Neuronal stem cell (in vitro differentiated cells): ENCODE measurements at regions not wholly inside any gene's neighbourhood (a gene's known extent, or its start where the extent isn't known, plus 50 kb on each side); places are given as distances from the start of the nearest gene placed in this dataset.

Experiments
- DNase-seq: peaks from one replicate; pipeline ENCODE4 v3.0.0-alpha.2; 2013; ENCODE audit warnings: low spot score
- H2AFZ ChIP-seq: one replicate; pipeline ENCODE4 v1.6.1; 2013; ENCODE audit warnings: mild to moderate bottlenecking, low read length, inconsistent platforms
- H2AK5ac ChIP-seq: 2 replicates; pipeline ENCODE4 v1.6.1; 2013; ENCODE audit warnings: low read depth, mild to moderate bottlenecking, inconsistent platforms, low read length, moderate library complexity, mixed read lengths
- H2BK120ac ChIP-seq: 2 replicates; pipeline ENCODE4 v1.6.1; 2013; ENCODE audit warnings: low read depth, mild to moderate bottlenecking, inconsistent platforms, low read length, moderate library complexity, mixed read lengths
- H2BK12ac ChIP-seq: one replicate; pipeline ENCODE4 v1.6.1; 2013; ENCODE audit warnings: low read length, inconsistent platforms
- H2BK15ac ChIP-seq: 2 replicates; pipeline ENCODE4 v1.6.1; 2013; ENCODE audit warnings: mild to moderate bottlenecking, low read length, inconsistent platforms, mixed read lengths
- H2BK5ac ChIP-seq: one replicate; pipeline ENCODE4 v1.6.1; 2013; ENCODE audit warnings: inconsistent platforms, mild to moderate bottlenecking, low read length, moderate library complexity
- H3K14ac ChIP-seq: one replicate; pipeline ENCODE4 v1.6.1; 2013; ENCODE audit warnings: low read length, inconsistent platforms
- H3K18ac ChIP-seq: 2 replicates; pipeline ENCODE4 v1.6.1; 2013; ENCODE audit warnings: low read length, inconsistent platforms
- H3K23ac ChIP-seq: 2 replicates; pipeline ENCODE4 v1.6.1; 2013; ENCODE audit warnings: low read depth, mild to moderate bottlenecking, mixed read lengths, low read length, inconsistent platforms; ENCODE audit not compliant: poor library complexity
- H3K27ac ChIP-seq: replicated peaks from 3 replicates; pipeline ENCODE4 v1.5.1; 2013; ENCODE audit warnings: low read length, inconsistent platforms
- H3K27me3 ChIP-seq, 3 experiments: 2 replicates each; pipeline ENCODE4 v1.6.1; 2013; ENCODE audit warnings: low read length in 3 of 3, mild to moderate bottlenecking in 2 of 3, inconsistent platforms in 1 of 3, low read depth in 1 of 3, mixed read lengths in 1 of 3, moderate library complexity in 1 of 3; ENCODE audit not compliant: control insufficient read depth in 3 of 3, insufficient read depth in 3 of 3
- H3K36me3 ChIP-seq, 2 donors: replicated peaks in 1 of 2; 2 replicates each; pipeline ENCODE4 v1.6.1; 2013; ENCODE audit warnings: low read length in 2 of 2; ENCODE audit not compliant: control insufficient read depth in 2 of 2, insufficient read depth in 2 of 2
- H3K4ac ChIP-seq: 2 replicates; pipeline ENCODE4 v1.6.1; 2013; ENCODE audit warnings: inconsistent platforms, mild to moderate bottlenecking, low read length, moderate library complexity
- H3K4me1 ChIP-seq, 2 donors: 1 replicate in 1 of 2; 2 replicates in 1 of 2; pipeline ENCODE4 v1.6.1; 2013; ENCODE audit warnings: low read length in 2 of 2, low read depth in 1 of 2; ENCODE audit not compliant: control insufficient read depth in 2 of 2, insufficient read depth in 1 of 2
- H3K4me2 ChIP-seq: one replicate; pipeline ENCODE4 v1.6.1; 2013; ENCODE audit warnings: mild to moderate bottlenecking, low read length, inconsistent platforms; ENCODE audit not compliant: insufficient read depth, poor library complexity, severe bottlenecking
- H3K4me3 ChIP-seq, 2 donors: 2 replicates each; pipeline ENCODE4 v1.5.1; 2013; ENCODE audit warnings: low read length in 2 of 2, mild to moderate bottlenecking in 2 of 2, inconsistent platforms in 1 of 2, moderate library complexity in 1 of 2
- H3K79me1 ChIP-seq: one replicate; pipeline ENCODE4 v1.6.1; 2013; ENCODE audit warnings: low read depth, mild to moderate bottlenecking, inconsistent platforms, low read length, moderate library complexity
- H3K9ac ChIP-seq: one replicate; pipeline ENCODE4 v1.6.1; 2013; ENCODE audit warnings: mild to moderate bottlenecking, low read depth, low read length, inconsistent platforms; ENCODE audit not compliant: poor library complexity
- H3K9me3 ChIP-seq, 2 donors: replicated peaks in 1 of 2; 2 replicates each; pipeline versions ENCODE3 to v1.6.1; 2013; ENCODE audit warnings: low read length in 2 of 2, mild to moderate bottlenecking in 2 of 2, inconsistent platforms in 1 of 2, low read depth in 1 of 2, mixed read lengths in 1 of 2, moderate library complexity in 1 of 2; ENCODE audit not compliant: control insufficient read depth in 2 of 2, insufficient read depth in 1 of 2
- H4K8ac ChIP-seq: one replicate; pipeline ENCODE4 v1.6.1; 2013; ENCODE audit warnings: low read depth, mild to moderate bottlenecking, inconsistent platforms, low read length, moderate library complexity
- H4K91ac ChIP-seq: one replicate; pipeline ENCODE4 v1.6.1; 2013; ENCODE audit warnings: low read length, low read depth, mild to moderate bottlenecking, inconsistent platforms; ENCODE audit not compliant: poor library complexity
- WGBS, 2 donors: extraction: QIAGEN DNeasy Blood & Tissue Kit; methylation state at CpG; one replicate each; pipeline ENCODE4 v1.1.7; 2013; ENCODE audit warnings: missing lambda C conversion rate in 2 of 2, mixed read lengths in 1 of 2; ENCODE audit not compliant: insufficient read length in 2 of 2, insufficient replicate concordance in 1 of 2; ENCODE audit errors: extremely low coverage in 2 of 2; 5-methylcytosine and 5-hydroxymethylcytosine counted together

GRCh38 chr3:18046131-18046915 lies 303.9 kb upstream of the TBC1D5 start:
- H3K14ac ChIP-seq = no peak overlapping the region
- H3K27me3 ChIP-seq = no peaks in the 10 kb centered on the region
- no peak overlapping the region for H4K91ac ChIP-seq
- H3K4me1 ChIP-seq = no peaks in the 10 kb centered on the region
- H3K79me1 ChIP-seq = no peaks in the 10 kb centered on the region
- H3K27ac ChIP-seq = no peak overlapping the region
- no peak overlapping the region for H3K4ac ChIP-seq
- no peak overlapping the region for H3K23ac ChIP-seq
- no peak overlapping the region for H2BK120ac ChIP-seq
- no peak overlapping the region for H3K4me2 ChIP-seq
- no peak for DNase-seq
- no peak overlapping the region for H3K9ac ChIP-seq
- no peak overlapping the region for H3K4me3 ChIP-seq
- H3K18ac ChIP-seq = peak overlapping the region; percentile 59
- WGBS, 2 donors = no CpG with 5 or more reads among the region's 4 CpGs
- no peak overlapping the region for H4K8ac ChIP-seq
- H3K36me3 ChIP-seq = no peaks in the 10 kb centered on the region
- no peak overlapping the region for H2AFZ ChIP-seq
- no peak overlapping the region for H2BK5ac ChIP-seq
- no peak overlapping the region for H2AK5ac ChIP-seq
- H2BK15ac ChIP-seq = no peak overlapping the region
- no peaks in the 10 kb centered on the region for H3K9me3 ChIP-seq
- H2BK12ac ChIP-seq = no peak overlapping the region

GRCh38 chr3:18044971-18045880 lies 302.8 kb upstream of the TBC1D5 start:
- Histone ChIP-seq H3K18ac (no peak overlapping the region), H3K27me3 (no peaks in the 10 kb centered on the region), H3K79me1 (no peaks in the 10 kb centered on the region), H3K36me3 (no peaks in the 10 kb centered on the region), H2BK120ac (no peak overlapping the region), H4K8ac (no peak overlapping the region), H3K4me2 (no peak overlapping the region), H3K27ac (no peak overlapping the region), H3K9ac (no peak overlapping the region), H2BK5ac (no peak overlapping the region), H2AK5ac (no peak overlapping the region), H3K4me1 (no peaks in the 10 kb centered on the region), H3K23ac (no peak overlapping the region), H2BK15ac (no peak overlapping the region), H3K4ac (no peak overlapping the region), H3K14ac (no peak overlapping the region), H3K4me3 (no peak overlapping the region), H2BK12ac (no peak overlapping the region), H2AFZ (no peak overlapping the region), H4K91ac (no peak overlapping the region), H3K9me3 (no peaks in the 10 kb centered on the region)
- no peak for DNase-seq
- no CpG with 5 or more reads among the region's 2 CpGs for WGBS, 2 donors

GRCh38 chr3:18044191-18044590 lies 301.8 kb upstream of the TBC1D5 start:
- Histone ChIP-seq H2AFZ (no peak overlapping the region), H3K18ac (no peak overlapping the region)
- no CpG with 5 or more reads among the region's 2 CpGs for WGBS, 2 donors

GRCh38 chr3:18036450-18036815 lies 294.0 kb upstream of the TBC1D5 start:
- no peak overlapping the region for H3K18ac ChIP-seq
- no peak overlapping the region for H2BK15ac ChIP-seq
- no peaks in the 10 kb centered on the region for H3K36me3 ChIP-seq
- no peaks in the 10 kb centered on the region for H3K9me3 ChIP-seq
- H2AFZ ChIP-seq = no peak overlapping the region
- no peaks in the 10 kb centered on the region for H3K27me3 ChIP-seq
- H3K14ac ChIP-seq = no peak overlapping the region
- H2BK120ac ChIP-seq = no peak overlapping the region
- no peak overlapping the region for H3K4me3 ChIP-seq
- H3K4ac ChIP-seq = no peak overlapping the region
- H3K27ac ChIP-seq = no peak overlapping the region
- no peak overlapping the region for H2BK5ac ChIP-seq
- no peaks in the 10 kb centered on the region for H3K4me1 ChIP-seq
- no peak overlapping the region for H3K23ac ChIP-seq
- no peak overlapping the region for H2AK5ac ChIP-seq
- H4K91ac ChIP-seq = no peak overlapping the region
- DNase-seq = no peak
- WGBS, 2 donors = no CpG with 5 or more reads among the region's 1 CpG
- H3K9ac ChIP-seq = no peak overlapping the region
- H3K79me1 ChIP-seq = no peaks in the 10 kb centered on the region
- no peak overlapping the region for H4K8ac ChIP-seq
- H3K4me2 ChIP-seq = no peak overlapping the region
- H2BK12ac ChIP-seq = no peak overlapping the region

More at GRCh38 chr3:18044191-18044590, 301.8 kb upstream of the TBC1D5 start:
- Histone ChIP-seq H2BK12ac (no peak overlapping the region), H2BK15ac (no peak overlapping the region), H2BK120ac (no peak overlapping the region), H4K91ac (no peak overlapping the region), H3K27ac (no peak overlapping the region), H3K79me1 (no peaks in the 10 kb centered on the region), H2BK5ac (no peak overlapping the region), H3K27me3 (no peaks in the 10 kb centered on the region), H4K8ac (no peak overlapping the region), H3K36me3 (no peaks in the 10 kb centered on the region), H2AK5ac (no peak overlapping the region), H3K4me1 (no peaks in the 10 kb centered on the region), H3K9ac (no peak overlapping the region), H3K14ac (no peak overlapping the region), H3K9me3 (no peaks in the 10 kb centered on the region), H3K23ac (no peak overlapping the region), H3K4me2 (no peak overlapping the region), H3K4ac (no peak overlapping the region), H3K4me3 (no peak overlapping the region)
- no peak for DNase-seq
